ENCODE measurements at regions not wholly inside any gene's neighbourhood (a gene's known extent, or its start where the extent isn't known, plus 50 kb on each side); places are given as distances from the start of the nearest gene placed in this dataset.

- DNase-seq (ENCODE audit: low read depth) = peak; percentile 63
Observed at GRCh38 chr15:97084650-97085049, 754.1 kb downstream of the NR2F2 start.

GRCh38 chr15:97085731-97086130, 755.2 kb downstream of the NR2F2 start:
- DNase-seq (ENCODE audit: low read depth) = no peak

- no peak for DNase-seq (ENCODE audit: low read depth)
Observed at GRCh38 chr15:97087006-97087741, 756.7 kb downstream of the NR2F2 start.

GRCh38 chr15:97091093-97091492, 760.6 kb downstream of the NR2F2 start:
- no peak for DNase-seq (ENCODE audit: low read depth)

- DNase-seq (ENCODE audit: low read depth) = no peak
Observed at GRCh38 chr15:97092656-97093055, 762.2 kb downstream of the NR2F2 start.

- no peak for DNase-seq (ENCODE audit: low read depth)
Observed at GRCh38 chr15:97096303-97096835, 765.9 kb downstream of the NR2F2 start.

GRCh38 chr15:97099040-97099439, 768.5 kb downstream of the NR2F2 start:
- no peak for DNase-seq (ENCODE audit: low read depth)

GRCh38 chr15:97101572-97101971, 771.1 kb downstream of the NR2F2 start:
- no peak for DNase-seq (ENCODE audit: low read depth)

GRCh38 chr15:97114900-97115760, 784.6 kb downstream of the NR2F2 start:
- no peak for DNase-seq (ENCODE audit: low read depth)

GRCh38 chr15:97115761-97116070, 785.2 kb downstream of the NR2F2 start:
- no peak for DNase-seq (ENCODE audit: low read depth)

GRCh38 chr15:97124790-97125189, 794.3 kb downstream of the NR2F2 start:
- DNase-seq (ENCODE audit: low read depth) = no peak

GRCh38 chr15:97126553-97127233, 796.2 kb downstream of the NR2F2 start:
- no peak for DNase-seq (ENCODE audit: low read depth)

GRCh38 chr15:97129674-97130073, 799.2 kb downstream of the NR2F2 start:
- DNase-seq (ENCODE audit: low read depth) = no peak

GRCh38 chr15:97140216-97140615, 809.7 kb downstream of the NR2F2 start:
- DNase-seq (ENCODE audit: low read depth) = no peak

GRCh38 chr15:97141360-97141759, 810.9 kb downstream of the NR2F2 start:
- no peak for DNase-seq (ENCODE audit: low read depth)

- DNase-seq (ENCODE audit: low read depth) = no peak
Observed at GRCh38 chr15:97141871-97142270, 811.4 kb downstream of the NR2F2 start.

GRCh38 chr15:97143592-97144376, 813.3 kb downstream of the NR2F2 start:
- no peak for DNase-seq (ENCODE audit: low read depth)

GRCh38 chr15:97144377-97144711, 813.8 kb downstream of the NR2F2 start:
- DNase-seq (ENCODE audit: low read depth) = no peak

GRCh38 chr15:97146929-97147870, 813.3 kb upstream of the ARRDC4 start:
- DNase-seq (ENCODE audit: low read depth) = no peak

- DNase-seq (ENCODE audit: low read depth) = no peak
Observed at GRCh38 chr15:97153356-97153965, 807.0 kb upstream of the ARRDC4 start.

Data from myocyte (in vitro differentiated cells).